HEK293 (cell line): ENCODE measurements at regions not wholly inside any gene's neighbourhood (a gene's known extent, or its start where the extent isn't known, plus 50 kb on each side); places are given as distances from the start of the nearest gene placed in this dataset.
A peak's percentile ranks its signal among the peaks of the same experiment; 100 is the strongest.

Experiments
- CTCF ChIA-PET: fragments of 350-600 bp; formaldehyde crosslinking; extraction: SDS; loops from one replicate; lab custom pipeline; 2021; ENCODE audit warnings: antibody characterized with exemption; lab: Yijun Ruan, JAX
- POLR2A ChIA-PET: fragments of 300-600 bp; formaldehyde crosslinking; extraction: SDS; loops from one replicate; lab custom pipeline; 2020; ENCODE audit warnings: antibody characterized with exemption, inconsistent platforms; lab: Yijun Ruan, JAX
- H3K27ac ChIP-seq: fragments of 200-500 bp; sonication (Bioruptor generic); 2 replicates; pipeline ENCODE4 v1.5.1; 2014; ENCODE audit warnings: low read depth, low read length, control low read depth, inconsistent platforms; ENCODE audit errors: extremely low read depth
- H3K36me3 ChIP-seq, 2 experiments: fragments of 200-500 bp in 1 of 2; sonication (Bioruptor generic) in 1 of 2; 1 replicate in 1 of 2; 2 replicates in 1 of 2; pipeline ENCODE4 v1.5.1; 2014 to 2017; ENCODE audit warnings: inconsistent platforms in 2 of 2, low read length in 2 of 2; ENCODE audit not compliant: control insufficient read depth in 2 of 2, insufficient read depth in 1 of 2
- H3K4me1 ChIP-seq: fragments of 200-500 bp; sonication (Bioruptor generic); 2 replicates; pipeline ENCODE4 v1.5.1; 2014; ENCODE audit warnings: mild to moderate bottlenecking, low read length, inconsistent platforms; ENCODE audit not compliant: control insufficient read depth, insufficient read depth
- H3K4me3 ChIP-seq: 2 replicates; pipeline ENCODE4 v1.5.1; 2011; ENCODE audit warnings: low read depth, mild to moderate bottlenecking, control low read depth, low read length, moderate library complexity
- H3K9me3 ChIP-seq: fragments of 200-500 bp; sonication (Bioruptor generic); 2 replicates; pipeline ENCODE4 v1.5.1; 2014; ENCODE audit warnings: low read depth, low read length, inconsistent platforms; ENCODE audit not compliant: control insufficient read depth, insufficient read depth
- GLIS2 ChIP-seq: fragments of 450-650 bp; formaldehyde crosslinking; IDR thresholded peaks from 2 replicates; pipeline ENCODE4 v1.5.1; 2016; ENCODE audit warnings: missing biosample characterization, missing genetic modification characterization
- KLF8 ChIP-seq: fragments of 450-650 bp; formaldehyde crosslinking; IDR thresholded peaks from 2 replicates; pipeline ENCODE4 v1.5.1; 2016; ENCODE audit warnings: missing biosample characterization, missing genetic modification characterization
- OVOL3 ChIP-seq: fragments of 450-650 bp; formaldehyde crosslinking; IDR thresholded peaks from 2 replicates; pipeline ENCODE4 v1.5.1; 2016; ENCODE audit warnings: missing biosample characterization, missing genetic modification characterization
- PATZ1 ChIP-seq: fragments of 450-650 bp; formaldehyde crosslinking; IDR thresholded peaks from 2 replicates; pipeline ENCODE4 v1.5.1; 2016; ENCODE audit warnings: missing biosample characterization, missing genetic modification characterization
- SCRT2 ChIP-seq: fragments of 450-650 bp; formaldehyde crosslinking; IDR thresholded peaks from 2 replicates; pipeline ENCODE4 v1.5.1; 2016; ENCODE audit warnings: missing biosample characterization, missing genetic modification characterization
- TCF7L2 ChIP-seq: IDR thresholded peaks from 2 replicates; pipeline ENCODE4 v1.6.1; 2011; ENCODE audit warnings: low read depth, mild to moderate bottlenecking, inconsistent platforms, low read length, moderate library complexity, borderline replicate concordance
- ZBTB21 ChIP-seq: fragments of 450-650 bp; formaldehyde crosslinking; IDR thresholded peaks from 2 replicates; pipeline ENCODE4 v1.5.1; 2017; ENCODE audit warnings: missing biosample characterization, missing genetic modification characterization
- ZFP41 ChIP-seq: fragments of 450-650 bp; formaldehyde crosslinking; IDR thresholded peaks from 2 replicates; pipeline ENCODE4 v1.5.1; 2016; ENCODE audit warnings: missing biosample characterization, missing genetic modification characterization, borderline replicate concordance
- ZNF146 ChIP-seq: fragments of 450-650 bp; formaldehyde crosslinking; IDR thresholded peaks from 2 replicates; pipeline ENCODE4 v1.5.1; 2016; ENCODE audit warnings: missing biosample characterization, missing genetic modification characterization
- ZNF148 ChIP-seq: fragments of 450-650 bp; formaldehyde crosslinking; IDR thresholded peaks from 2 replicates; pipeline ENCODE4 v1.5.0; 2017; ENCODE audit warnings: missing biosample characterization, missing genetic modification characterization, borderline replicate concordance
- ZNF157 ChIP-seq: fragments of 450-650 bp; formaldehyde crosslinking; IDR thresholded peaks from 2 replicates; pipeline ENCODE4 v1.5.1; 2016; ENCODE audit warnings: missing biosample characterization, missing genetic modification characterization
- ZNF184 ChIP-seq: fragments of 450-650 bp; IDR thresholded peaks from 2 replicates; pipeline ENCODE4 v1.5.1; 2018; ENCODE audit warnings: missing biosample characterization, mild to moderate bottlenecking, missing genetic modification characterization
- ZNF24 ChIP-seq: fragments of 450-650 bp; formaldehyde crosslinking; IDR thresholded peaks from 2 replicates; pipeline ENCODE4 v1.5.1; 2016; ENCODE audit warnings: missing biosample characterization, missing genetic modification characterization
- ZNF37A ChIP-seq: fragments of 450-650 bp; IDR thresholded peaks from 2 replicates; pipeline ENCODE4 v1.5.1; 2018; ENCODE audit warnings: missing biosample characterization, missing genetic modification characterization
- ZNF529 ChIP-seq: fragments of 450-650 bp; formaldehyde crosslinking; IDR thresholded peaks from 2 replicates; pipeline ENCODE4 v1.5.1; 2017; ENCODE audit warnings: missing genetic modification characterization, missing biosample characterization; ENCODE audit not compliant: insufficient replicate concordance
- ZNF530 ChIP-seq: fragments of 450-650 bp; formaldehyde crosslinking; IDR thresholded peaks from 2 replicates; pipeline ENCODE4 v1.5.1; 2016; ENCODE audit warnings: low read depth, missing biosample characterization, missing genetic modification characterization
- ZNF549 ChIP-seq: fragments of 450-650 bp; IDR thresholded peaks from 2 replicates; pipeline ENCODE4 v1.5.1; 2018; ENCODE audit warnings: missing biosample characterization, missing genetic modification characterization, mild to moderate bottlenecking, inconsistent platforms, moderate library complexity
- ZNF560 ChIP-seq: fragments of 450-650 bp; formaldehyde crosslinking; IDR thresholded peaks from 2 replicates; pipeline ENCODE4 v1.5.1; 2017; ENCODE audit warnings: missing biosample characterization, missing genetic modification characterization, borderline replicate concordance
- ZNF626 ChIP-seq: fragments of 450-650 bp; sonication (Bioruptor Pico); formaldehyde crosslinking; IDR thresholded peaks from 2 replicates; pipeline ENCODE4 v1.5.1; 2018; ENCODE audit warnings: missing biosample characterization, missing genetic modification characterization, inconsistent platforms
- ZNF639 ChIP-seq: fragments of 450-650 bp; formaldehyde crosslinking; IDR thresholded peaks from 2 replicates; pipeline ENCODE4 v1.5.1; 2016; ENCODE audit warnings: missing biosample characterization, missing genetic modification characterization
- TF ChIP-seq, protein P1 (sequence below): fragments of 450-650 bp; formaldehyde crosslinking; IDR thresholded peaks from 2 replicates; pipeline ENCODE4 v1.5.1; 2017; ENCODE audit warnings: missing biosample characterization, missing genetic modification characterization
- TF ChIP-seq, protein P2 (sequence below): fragments of 450-650 bp; formaldehyde crosslinking; conservative IDR thresholded peaks from 2 replicates; pipeline ENCODE4 v1.5.1; 2016; ENCODE audit warnings: low read depth, missing biosample characterization, missing genetic modification characterization

DNA sequence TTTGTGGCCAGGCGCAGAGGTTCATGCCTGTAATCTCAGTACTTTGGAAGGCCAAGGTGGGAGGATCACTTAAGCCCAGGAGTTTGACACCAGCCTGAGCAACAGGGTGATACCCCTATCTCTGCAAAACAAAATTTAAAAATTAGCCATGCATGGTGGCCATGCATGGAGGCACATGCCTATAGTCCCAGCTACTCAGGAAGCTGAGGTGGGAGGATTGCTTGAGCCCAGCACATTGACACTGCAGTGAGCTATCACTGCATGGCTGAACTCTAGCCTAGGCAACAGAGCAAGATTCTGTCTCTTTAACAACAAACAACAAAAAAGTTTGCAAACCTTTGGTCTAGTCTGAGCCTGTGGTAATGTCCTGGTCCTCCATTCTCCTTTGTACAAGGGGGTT, 69.2 kb upstream of the CNEP1R1 start (continued):
- TF ChIP-seq, protein P1, sequence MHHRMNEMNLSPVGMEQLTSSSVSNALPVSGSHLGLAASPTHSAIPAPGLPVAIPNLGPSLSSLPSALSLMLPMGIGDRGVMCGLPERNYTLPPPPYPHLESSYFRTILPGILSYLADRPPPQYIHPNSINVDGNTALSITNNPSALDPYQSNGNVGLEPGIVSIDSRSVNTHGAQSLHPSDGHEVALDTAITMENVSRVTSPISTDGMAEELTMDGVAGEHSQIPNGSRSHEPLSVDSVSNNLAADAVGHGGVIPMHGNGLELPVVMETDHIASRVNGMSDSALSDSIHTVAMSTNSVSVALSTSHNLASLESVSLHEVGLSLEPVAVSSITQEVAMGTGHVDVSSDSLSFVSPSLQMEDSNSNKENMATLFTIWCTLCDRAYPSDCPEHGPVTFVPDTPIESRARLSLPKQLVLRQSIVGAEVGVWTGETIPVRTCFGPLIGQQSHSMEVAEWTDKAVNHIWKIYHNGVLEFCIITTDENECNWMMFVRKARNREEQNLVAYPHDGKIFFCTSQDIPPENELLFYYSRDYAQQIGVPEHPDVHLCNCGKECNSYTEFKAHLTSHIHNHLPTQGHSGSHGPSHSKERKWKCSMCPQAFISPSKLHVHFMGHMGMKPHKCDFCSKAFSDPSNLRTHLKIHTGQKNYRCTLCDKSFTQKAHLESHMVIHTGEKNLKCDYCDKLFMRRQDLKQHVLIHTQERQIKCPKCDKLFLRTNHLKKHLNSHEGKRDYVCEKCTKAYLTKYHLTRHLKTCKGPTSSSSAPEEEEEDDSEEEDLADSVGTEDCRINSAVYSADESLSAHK: no peak
- TF ChIP-seq ZNF560 (tag by site-specific recombination) (no peak), ZNF184 (tag by site-specific recombination) (no peak), ZNF148 (tag by site-specific recombination) (no peak), KLF8 (no peak), OVOL3 (tag by site-specific recombination) (no peak)

DNA sequence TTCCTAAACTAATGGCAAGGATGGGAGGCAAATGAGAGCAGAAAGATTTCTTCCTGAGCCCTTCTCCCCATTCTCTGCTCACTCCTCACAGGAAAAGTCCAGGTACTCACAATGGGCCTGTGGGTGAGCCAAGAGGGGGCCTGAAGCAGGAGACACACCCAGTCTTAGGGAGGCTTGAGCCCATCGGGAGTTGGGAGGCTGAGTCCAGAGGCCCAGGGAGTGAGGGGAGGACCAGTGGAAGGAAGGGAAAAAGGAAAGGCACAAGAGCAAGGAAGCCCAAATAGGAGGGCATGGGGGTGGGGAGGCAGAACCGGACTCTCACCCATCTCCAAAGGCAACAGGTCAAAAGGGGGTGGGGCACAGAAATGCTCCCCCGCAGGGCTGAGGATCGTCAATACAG, 68.1 kb upstream of the CNEP1R1 start:
- no peak overlapping the region for H3K27ac ChIP-seq
- TF ChIP-seq SCRT2: 0 out of 2 replicates have a peak, but pooled peaks have one; percentile 37
- TF ChIP-seq PATZ1 (tag by site-specific recombination): no peak
- peaks cover 3% of the 10 kb centered on the region; the same call in 1 of the 2 replicates for H3K4me1 ChIP-seq
- no peaks in the 10 kb centered on the region for H3K9me3 ChIP-seq
- CTCF ChIA-PET: interaction anchor here (0.6 to 3.0 kb wide), 12 partner anchors 10 to 549 kb away, joined by 3 to 14 read pairs (median 7); no protein-coding TSS in a partner anchor
- POLR2A ChIA-PET: no interaction called here
- no peak overlapping the region for H3K4me3 ChIP-seq
- no peaks in the 10 kb centered on the region for H3K36me3 ChIP-seq

DNA sequence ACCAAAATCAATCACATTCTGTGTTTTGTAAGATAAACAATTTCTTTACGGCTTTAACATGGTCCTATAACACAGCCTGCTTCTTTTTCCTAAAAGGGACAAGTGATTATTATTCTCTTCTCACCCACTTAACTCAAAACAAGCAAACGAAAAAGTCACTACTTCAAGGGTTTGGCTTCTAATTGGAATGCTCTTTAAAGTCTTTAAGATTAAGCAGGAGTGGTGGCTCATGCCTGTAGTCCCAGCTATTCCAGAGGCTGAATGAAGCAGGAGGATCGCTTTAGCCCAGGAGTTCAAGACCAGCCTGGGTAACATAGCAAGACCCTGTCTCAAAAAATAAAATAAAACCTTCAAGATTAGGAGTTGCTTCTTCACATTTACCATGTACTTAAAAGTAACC, 66.6 kb upstream of the CNEP1R1 start:
- no peaks in the 10 kb centered on the region for H3K9me3 ChIP-seq
- no peak overlapping the region for H3K27ac ChIP-seq
- H3K4me1 ChIP-seq: peaks cover 3% of the 10 kb centered on the region; the same call in 1 of the 2 replicates
- ChIA-PET CTCF (interaction anchor here (0.5 to 3.0 kb wide), 24 partner anchors 8 to 550 kb away, joined by 3 to 14 read pairs (median 4); no protein-coding TSS in a partner anchor), POLR2A (interaction anchor here (0.7 kb wide), 1 partner anchor 67 kb away, joined by 3 read pairs; no protein-coding TSS in a partner anchor)
- H3K4me3 ChIP-seq: no peak overlapping the region
- no peaks in the 10 kb centered on the region for H3K36me3 ChIP-seq
- TF ChIP-seq ZNF549 (tag by site-specific recombination) (no peak), ZNF530 (tag by site-specific recombination) (no peak), ZNF529 (tag by site-specific recombination) (no peak), ZNF626 (tag by site-specific recombination) (no peak), ZNF146 (tag by site-specific recombination) (no peak), ZNF24 (tag by site-specific recombination) (no peak), ZBTB21 (tag by site-specific recombination) (no peak), TCF7L2 (no peak), ZNF157 (tag by site-specific recombination) (no peak), ZFP41 (tag by site-specific recombination) (no peak), ZNF639 (no peak), GLIS2 (tag by site-specific recombination) (no peak), ZNF37A (no peak)
- TF ChIP-seq, protein P2, sequence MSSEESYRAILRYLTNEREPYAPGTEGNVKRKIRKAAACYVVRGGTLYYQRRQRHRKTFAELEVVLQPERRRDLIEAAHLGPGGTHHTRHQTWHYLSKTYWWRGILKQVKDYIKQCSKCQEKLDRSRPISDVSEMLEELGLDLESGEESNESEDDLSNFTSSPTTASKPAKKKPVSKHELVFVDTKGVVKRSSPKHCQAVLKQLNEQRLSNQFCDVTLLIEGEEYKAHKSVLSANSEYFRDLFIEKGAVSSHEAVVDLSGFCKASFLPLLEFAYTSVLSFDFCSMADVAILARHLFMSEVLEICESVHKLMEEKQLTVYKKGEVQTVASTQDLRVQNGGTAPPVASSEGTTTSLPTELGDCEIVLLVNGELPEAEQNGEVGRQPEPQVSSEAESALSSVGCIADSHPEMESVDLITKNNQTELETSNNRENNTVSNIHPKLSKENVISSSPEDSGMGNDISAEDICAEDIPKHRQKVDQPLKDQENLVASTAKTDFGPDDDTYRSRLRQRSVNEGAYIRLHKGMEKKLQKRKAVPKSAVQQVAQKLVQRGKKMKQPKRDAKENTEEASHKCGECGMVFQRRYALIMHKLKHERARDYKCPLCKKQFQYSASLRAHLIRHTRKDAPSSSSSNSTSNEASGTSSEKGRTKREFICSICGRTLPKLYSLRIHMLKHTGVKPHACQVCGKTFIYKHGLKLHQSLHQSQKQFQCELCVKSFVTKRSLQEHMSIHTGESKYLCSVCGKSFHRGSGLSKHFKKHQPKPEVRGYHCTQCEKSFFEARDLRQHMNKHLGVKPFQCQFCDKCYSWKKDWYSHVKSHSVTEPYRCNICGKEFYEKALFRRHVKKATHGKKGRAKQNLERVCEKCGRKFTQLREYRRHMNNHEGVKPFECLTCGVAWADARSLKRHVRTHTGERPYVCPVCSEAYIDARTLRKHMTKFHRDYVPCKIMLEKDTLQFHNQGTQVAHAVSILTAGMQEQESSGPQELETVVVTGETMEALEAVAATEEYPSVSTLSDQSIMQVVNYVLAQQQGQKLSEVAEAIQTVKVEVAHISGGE (tag by site-specific recombination): no peak
